GM18870 (cell line): ENCODE measurements at regions not wholly inside any gene's neighbourhood (a gene's known extent, or its start where the extent isn't known, plus 50 kb on each side); places are given as distances from the start of the nearest gene placed in this dataset.

Experiments
- ATAC-seq: cut with Tn5 transposase; IDR thresholded peaks from one replicate; pipeline ENCODE4 v1.9.1; 2021; ENCODE audit warnings: moderate library complexity; ENCODE audit not compliant: unreplicated experiment

- ATAC-seq = no peak
Observed at GRCh38 chr4:107255114-107255513, 219.0 kb upstream of the DKK2 start.

- no peak for ATAC-seq
Observed at GRCh38 chr4:107253579-107254068, 217.5 kb upstream of the DKK2 start.

- ATAC-seq = no peak
Observed at GRCh38 chr4:107253090-107253489, 217.0 kb upstream of the DKK2 start.

GRCh38 chr4:107252571-107252970 lies 216.5 kb upstream of the DKK2 start:
- ATAC-seq = no peak

GRCh38 chr4:107248571-107248970 lies 212.5 kb upstream of the DKK2 start:
- ATAC-seq = no peak

GRCh38 chr4:107247738-107248137 lies 211.6 kb upstream of the DKK2 start:
- ATAC-seq = no peak

- no peak for ATAC-seq
Observed at GRCh38 chr4:107246761-107247160, 210.6 kb upstream of the DKK2 start.

- no peak for ATAC-seq
Observed at GRCh38 chr4:107243141-107243781, 207.1 kb upstream of the DKK2 start.

- ATAC-seq = no peak
Observed at GRCh38 chr4:107220976-107221375, 184.9 kb upstream of the DKK2 start.

- no peak for ATAC-seq
Observed at GRCh38 chr4:107219681-107220080, 183.6 kb upstream of the DKK2 start.

GRCh38 chr4:107216379-107216778 lies 180.3 kb upstream of the DKK2 start:
- no peak for ATAC-seq

GRCh38 chr4:107215222-107215621 lies 179.1 kb upstream of the DKK2 start:
- ATAC-seq = no peak

GRCh38 chr4:107213880-107214279 lies 177.8 kb upstream of the DKK2 start:
- no peak for ATAC-seq

- no peak for ATAC-seq
Observed at GRCh38 chr4:107213410-107213809, 177.3 kb upstream of the DKK2 start.

- no peak for ATAC-seq
Observed at GRCh38 chr4:107212565-107212964, 176.5 kb upstream of the DKK2 start.

GRCh38 chr4:107210450-107211239 lies 174.5 kb upstream of the DKK2 start:
- ATAC-seq = no peak

GRCh38 chr4:107203733-107204132 lies 167.6 kb upstream of the DKK2 start:
- no peak for ATAC-seq

- no peak for ATAC-seq
Observed at GRCh38 chr4:107202744-107203143, 166.6 kb upstream of the DKK2 start.

GRCh38 chr4:107197121-107197520 lies 161.0 kb upstream of the DKK2 start:
- ATAC-seq = no peak

GRCh38 chr4:107196312-107196711 lies 160.2 kb upstream of the DKK2 start:
- ATAC-seq = no peak

- ATAC-seq = no peak
Observed at GRCh38 chr4:107194005-107194404, 157.9 kb upstream of the DKK2 start.

GRCh38 chr4:107192601-107193000 lies 156.5 kb upstream of the DKK2 start:
- no peak for ATAC-seq
